Hepatocyte (in vitro differentiated cells): ENCODE measurements at regions not wholly inside any gene's neighbourhood (a gene's known extent, or its start where the extent isn't known, plus 50 kb on each side); places are given as distances from the start of the nearest gene placed in this dataset.

Source experiments
- DNase-seq: peaks from one replicate; pipeline ENCODE4 v3.0.0-alpha.2; 2016; ENCODE audit warnings: low spot score
- H2AFZ ChIP-seq: fragments of 200-600 bp; sonication (generic); 2 replicates; pipeline ENCODE4 v1.6.0; 2016; ENCODE audit warnings: antibody characterized with exemption, mild to moderate bottlenecking
- H3K27ac ChIP-seq: fragments of 200-600 bp; sonication (generic); 2 replicates; pipeline ENCODE4 v1.5.1; 2016; ENCODE audit warnings: mild to moderate bottlenecking
- H3K27me3 ChIP-seq: fragments of 200-600 bp; sonication (generic); 2 replicates; pipeline ENCODE4 v1.6.1; 2016
- H3K36me3 ChIP-seq: fragments of 200-600 bp; sonication (generic); replicated peaks from 2 replicates; pipeline ENCODE4 v1.5.1; 2016; ENCODE audit warnings: low read depth; ENCODE audit not compliant: insufficient read depth
- H3K4me1 ChIP-seq: fragments of 200-600 bp; sonication (generic); 2 replicates; pipeline ENCODE4 v1.5.1; 2016; ENCODE audit warnings: mild to moderate bottlenecking, moderate library complexity; ENCODE audit not compliant: insufficient read depth
- H3K4me2 ChIP-seq: fragments of 200-600 bp; sonication (generic); 2 replicates; pipeline ENCODE4 v1.6.0; 2016
- H3K4me3 ChIP-seq: fragments of 200-600 bp; sonication (generic); 2 replicates; pipeline ENCODE4 v1.5.1; 2016; ENCODE audit warnings: mild to moderate bottlenecking
- H3K79me2 ChIP-seq: fragments of 200-600 bp; sonication (generic); 2 replicates; pipeline ENCODE4 v1.6.0; 2017; ENCODE audit warnings: mild to moderate bottlenecking
- H3K9me2 ChIP-seq: fragments of 200-600 bp; sonication (generic); replicated peaks from 2 replicates; pipeline ENCODE4 v1.6.0; 2017; ENCODE audit warnings: mild to moderate bottlenecking; ENCODE audit not compliant: insufficient read depth
- H3K9me3 ChIP-seq: fragments of 200-600 bp; sonication (generic); 2 replicates; pipeline ENCODE4 v1.5.1; 2016; ENCODE audit warnings: low read depth, mild to moderate bottlenecking
- H4K20me1 ChIP-seq: fragments of 200-600 bp; sonication (generic); 2 replicates; pipeline ENCODE4 v1.6.0; 2016; ENCODE audit warnings: mild to moderate bottlenecking; ENCODE audit not compliant: insufficient read depth, poor library complexity, severe bottlenecking
- EZH2 ChIP-seq: fragments of 200-600 bp; sonication (generic); IDR thresholded peaks from 2 replicates; pipeline ENCODE4 v1.6.1; 2016; ENCODE audit warnings: antibody characterized with exemption, mild to moderate bottlenecking, borderline replicate concordance
- EZH2phosphoT487 ChIP-seq: fragments of 200-600 bp; sonication (generic); IDR thresholded peaks from one replicate; pipeline ENCODE4 v1.6.1; 2018; ENCODE audit warnings: antibody characterized with exemption, mild to moderate bottlenecking, low read depth, moderate library complexity; ENCODE audit not compliant: unreplicated experiment, severe bottlenecking
- WGBS: methylation state at CpG from one replicate; pipeline ENCODE4 v1.1.6; 2016; ENCODE audit warnings: low lambda C conversion rate; ENCODE audit errors: missing lambda C conversion rate; 5-methylcytosine and 5-hydroxymethylcytosine counted together
- TF ChIP-seq, protein P1 (sequence below): fragments of 200-600 bp; sonication (generic); IDR thresholded peaks from 2 replicates; pipeline ENCODE4 v1.5.1; 2016; ENCODE audit warnings: antibody characterized with exemption, mild to moderate bottlenecking; ENCODE audit not compliant: poor library complexity

GRCh38 chr11:37687130-37687529 is 1089.1 kb upstream of the RAG2 start:
- no peaks in the 10 kb centered on the region for H3K27me3 ChIP-seq
- TF ChIP-seq, protein P1, sequence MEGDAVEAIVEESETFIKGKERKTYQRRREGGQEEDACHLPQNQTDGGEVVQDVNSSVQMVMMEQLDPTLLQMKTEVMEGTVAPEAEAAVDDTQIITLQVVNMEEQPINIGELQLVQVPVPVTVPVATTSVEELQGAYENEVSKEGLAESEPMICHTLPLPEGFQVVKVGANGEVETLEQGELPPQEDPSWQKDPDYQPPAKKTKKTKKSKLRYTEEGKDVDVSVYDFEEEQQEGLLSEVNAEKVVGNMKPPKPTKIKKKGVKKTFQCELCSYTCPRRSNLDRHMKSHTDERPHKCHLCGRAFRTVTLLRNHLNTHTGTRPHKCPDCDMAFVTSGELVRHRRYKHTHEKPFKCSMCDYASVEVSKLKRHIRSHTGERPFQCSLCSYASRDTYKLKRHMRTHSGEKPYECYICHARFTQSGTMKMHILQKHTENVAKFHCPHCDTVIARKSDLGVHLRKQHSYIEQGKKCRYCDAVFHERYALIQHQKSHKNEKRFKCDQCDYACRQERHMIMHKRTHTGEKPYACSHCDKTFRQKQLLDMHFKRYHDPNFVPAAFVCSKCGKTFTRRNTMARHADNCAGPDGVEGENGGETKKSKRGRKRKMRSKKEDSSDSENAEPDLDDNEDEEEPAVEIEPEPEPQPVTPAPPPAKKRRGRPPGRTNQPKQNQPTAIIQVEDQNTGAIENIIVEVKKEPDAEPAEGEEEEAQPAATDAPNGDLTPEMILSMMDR, result no peak
- TF ChIP-seq EZH2phosphoT487 (no peak), EZH2 (no peak)
- no peaks in the 10 kb centered on the region for H3K9me2 ChIP-seq
- no peak overlapping the region for H3K4me3 ChIP-seq
- no peak for DNase-seq
- no peaks in the 10 kb centered on the region for H3K36me3 ChIP-seq
- H3K27ac ChIP-seq, result no peak overlapping the region
- H3K4me1 ChIP-seq, result no peaks in the 10 kb centered on the region
- no peak overlapping the region for H2AFZ ChIP-seq
- H4K20me1 ChIP-seq, result no peaks in the 10 kb centered on the region
- H3K79me2 ChIP-seq, result no peaks in the 10 kb centered on the region
- H3K9me3 ChIP-seq, result no peaks in the 10 kb centered on the region
- H3K4me2 ChIP-seq, result no peak overlapping the region

DNA sequence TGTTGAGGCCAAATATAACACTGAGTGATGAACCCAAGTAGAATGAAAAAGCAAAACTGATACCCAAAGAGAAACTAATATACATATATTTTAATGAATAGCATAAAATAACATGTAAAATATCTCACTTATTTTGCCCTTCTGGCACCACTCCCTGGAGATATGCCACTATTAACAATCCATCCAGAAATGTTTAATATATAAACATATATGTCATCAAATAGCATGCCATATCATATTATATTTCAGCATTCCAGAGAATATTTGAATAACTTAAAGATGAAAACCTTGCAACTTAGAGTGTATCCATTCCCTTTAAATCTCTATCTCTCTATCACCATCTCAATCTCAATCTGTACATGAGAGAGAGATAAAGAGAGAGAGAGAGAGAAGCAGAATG is 1073.3 kb upstream of the RAG2 start:
- H3K36me3 ChIP-seq, result no peaks in the 10 kb centered on the region
- DNase-seq, result no peak
- H3K4me3 ChIP-seq, result no peak overlapping the region
- no peak overlapping the region for H3K27ac ChIP-seq
- H3K79me2 ChIP-seq, result no peaks in the 10 kb centered on the region
- no peaks in the 10 kb centered on the region for H3K9me2 ChIP-seq
- H3K9me3 ChIP-seq, result no peaks in the 10 kb centered on the region
- no peaks in the 10 kb centered on the region for H4K20me1 ChIP-seq
- no peak overlapping the region for H2AFZ ChIP-seq
- H3K27me3 ChIP-seq, result no peaks in the 10 kb centered on the region
- no peak overlapping the region for H3K4me2 ChIP-seq
- no peak for TF ChIP-seq EZH2
- TF ChIP-seq, protein P1, result no peak
- no peak for TF ChIP-seq EZH2phosphoT487
- no peaks in the 10 kb centered on the region for H3K4me1 ChIP-seq

DNA sequence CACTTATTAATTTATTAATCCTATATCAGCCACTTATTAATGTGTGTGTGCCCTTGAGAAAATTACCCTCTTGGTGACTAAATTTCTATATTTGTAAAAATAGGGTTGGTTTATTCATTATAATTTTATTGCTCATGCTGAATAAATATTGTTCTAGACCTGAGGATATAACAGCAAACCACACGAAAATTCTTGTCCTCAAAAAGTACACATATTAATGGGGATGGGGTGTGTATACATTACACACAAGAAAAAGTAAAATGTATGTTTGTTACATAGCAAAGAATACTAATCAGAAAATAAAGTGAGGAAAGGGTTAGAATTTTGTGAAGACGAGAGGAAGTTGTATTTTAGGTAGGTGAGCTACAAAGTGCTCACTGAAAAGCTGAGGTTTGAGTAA is 1068.9 kb upstream of the RAG2 start:
- 90% methylated on average over 2 of the region's 2 CpGs for WGBS
- no peaks in the 10 kb centered on the region for H3K9me3 ChIP-seq
- H3K4me3 ChIP-seq, result no peak overlapping the region
- no peak overlapping the region for H3K27ac ChIP-seq
- H4K20me1 ChIP-seq, result no peaks in the 10 kb centered on the region
- TF ChIP-seq, protein P1, result no peak
- TF ChIP-seq EZH2phosphoT487 (no peak), EZH2 (no peak)
- no peaks in the 10 kb centered on the region for H3K36me3 ChIP-seq
- H3K79me2 ChIP-seq, result no peaks in the 10 kb centered on the region
- no peaks in the 10 kb centered on the region for H3K9me2 ChIP-seq
- H3K4me2 ChIP-seq, result no peak overlapping the region
- H2AFZ ChIP-seq, result no peak overlapping the region
- DNase-seq, result no peak
- no peaks in the 10 kb centered on the region for H3K4me1 ChIP-seq
- no peaks in the 10 kb centered on the region for H3K27me3 ChIP-seq

DNA sequence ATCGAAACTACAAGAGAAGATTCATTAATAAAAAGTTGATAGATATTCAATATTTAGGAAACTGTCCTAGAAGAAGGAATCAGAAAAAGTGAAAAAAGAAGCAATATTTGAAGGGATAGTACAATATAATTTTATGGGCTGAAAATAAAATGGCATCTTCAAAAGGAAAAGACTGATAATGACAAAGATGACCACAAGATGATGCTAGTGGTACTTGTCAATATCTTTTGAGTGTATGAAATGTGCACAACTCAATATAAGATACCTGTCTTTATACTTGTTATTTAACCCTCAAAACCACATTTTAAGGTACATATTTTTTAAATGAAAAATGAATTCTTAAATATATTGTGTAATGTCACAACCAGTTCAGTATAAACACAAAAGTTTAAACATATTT is 1059.6 kb upstream of the RAG2 start:
- Histone ChIP-seq H3K36me3 (no peaks in the 10 kb centered on the region), H4K20me1 (no peaks in the 10 kb centered on the region), H3K27me3 (no peaks in the 10 kb centered on the region), H2AFZ (no peak overlapping the region), H3K9me3 (no peaks in the 10 kb centered on the region), H3K4me2 (no peak overlapping the region), H3K4me1 (no peaks in the 10 kb centered on the region), H3K4me3 (no peak overlapping the region), H3K27ac (no peak overlapping the region), H3K9me2 (no peaks in the 10 kb centered on the region), H3K79me2 (no peaks in the 10 kb centered on the region)
- DNase-seq, result no peak
- TF ChIP-seq EZH2phosphoT487, result no peak
- TF ChIP-seq, protein P1, result peak; percentile 38
- TF ChIP-seq EZH2, result no peak
- 93% methylated on average over 1 of the region's 1 CpG for WGBS
